ENCODE measurements at regions not wholly inside any gene's neighbourhood (a gene's known extent, or its start where the extent isn't known, plus 50 kb on each side); places are given as distances from the start of the nearest gene placed in this dataset.

- DNase-seq, result no peak
Observed at GRCh38 chr20:39106791-39107190, 144.6 kb downstream of the DHX35 start.

GRCh38 chr20:39105551-39105950, 143.4 kb downstream of the DHX35 start:
- no peak for DNase-seq

- DNase-seq, result no peak
Observed at GRCh38 chr20:39103732-39104131, 141.6 kb downstream of the DHX35 start.

DNA sequence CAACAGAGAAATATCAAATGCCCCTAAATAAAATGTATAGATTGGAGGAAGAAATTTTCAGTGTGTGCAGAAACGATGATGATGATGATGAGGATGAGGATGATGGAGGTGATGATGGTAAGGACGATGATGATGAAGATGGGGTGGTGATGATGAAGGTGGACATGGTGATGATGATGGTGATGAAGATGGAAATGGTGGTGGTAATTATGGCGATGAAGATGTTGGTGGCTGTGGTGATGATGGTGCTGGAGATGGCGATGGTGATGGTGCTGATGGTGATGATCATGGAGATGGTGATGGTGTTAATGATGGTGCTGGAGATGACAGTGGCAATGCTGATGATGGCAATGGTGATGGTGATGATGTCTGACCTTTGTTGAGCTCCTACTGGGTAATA, 141.2 kb downstream of the DHX35 start:
- DNase-seq, result no peak

DNA sequence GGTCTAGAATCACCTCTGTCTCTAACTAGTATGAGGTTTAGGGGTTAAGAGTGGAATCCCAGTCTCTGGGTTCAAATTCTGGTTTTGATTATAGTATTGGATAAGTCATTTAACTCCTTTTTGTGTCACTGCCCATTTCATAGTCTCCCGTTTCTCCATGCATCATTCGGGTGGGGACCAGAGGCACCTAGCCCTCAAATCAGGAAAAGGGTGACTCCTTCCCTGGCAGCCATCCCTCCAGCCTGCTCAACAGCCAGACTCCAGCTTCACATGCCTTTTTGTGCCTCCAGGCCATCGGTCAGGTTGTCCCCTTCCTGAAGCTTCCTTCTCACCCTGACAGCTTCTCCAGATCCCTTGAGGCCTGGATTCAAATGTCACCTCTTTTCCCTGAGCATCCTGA, 139.8 kb downstream of the DHX35 start:
- no peak for DNase-seq

DNA sequence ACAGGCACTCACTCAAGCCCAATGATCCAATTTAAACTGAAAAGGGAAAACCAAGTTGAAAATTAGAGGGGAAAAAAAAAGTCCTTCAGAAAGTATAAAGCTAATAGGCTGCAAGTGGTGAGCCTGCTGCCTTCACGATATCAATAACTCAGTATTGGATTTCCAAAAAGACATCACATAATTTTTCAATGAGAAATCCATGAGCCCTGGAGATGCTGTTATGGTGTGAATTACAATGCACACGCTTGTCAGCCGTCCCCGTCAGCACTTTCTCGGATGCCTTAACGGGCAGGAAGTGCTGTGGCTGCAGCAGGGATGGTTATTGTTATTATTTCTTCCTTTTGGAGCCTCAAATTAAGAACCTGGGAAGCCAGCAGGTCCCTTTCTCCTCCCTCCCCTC, 138.5 kb downstream of the DHX35 start:
- no peak for DNase-seq

DNA sequence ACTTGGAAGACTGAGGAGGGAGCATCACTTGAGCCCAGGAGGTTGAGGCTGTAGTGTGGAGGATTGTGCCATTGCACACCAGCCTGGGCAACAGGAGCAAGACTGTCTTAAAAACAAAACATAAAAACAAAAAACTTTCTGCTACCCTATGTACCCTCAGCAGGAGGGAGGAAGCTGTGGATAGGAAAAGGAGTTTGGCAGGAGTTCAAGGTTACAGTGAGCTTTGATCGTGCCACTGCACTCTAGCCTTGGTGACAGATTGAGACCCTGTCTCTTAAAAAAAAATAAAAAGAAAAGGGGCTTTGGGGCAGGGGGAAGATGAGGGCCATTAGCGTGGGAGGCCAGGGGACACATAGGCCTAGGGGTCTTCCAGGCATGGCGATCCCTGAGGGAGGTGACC, 135.7 kb downstream of the DHX35 start:
- DNase-seq, result no peak

GRCh38 chr20:39095870-39096269, 133.7 kb downstream of the DHX35 start:
- no peak for DNase-seq

DNA sequence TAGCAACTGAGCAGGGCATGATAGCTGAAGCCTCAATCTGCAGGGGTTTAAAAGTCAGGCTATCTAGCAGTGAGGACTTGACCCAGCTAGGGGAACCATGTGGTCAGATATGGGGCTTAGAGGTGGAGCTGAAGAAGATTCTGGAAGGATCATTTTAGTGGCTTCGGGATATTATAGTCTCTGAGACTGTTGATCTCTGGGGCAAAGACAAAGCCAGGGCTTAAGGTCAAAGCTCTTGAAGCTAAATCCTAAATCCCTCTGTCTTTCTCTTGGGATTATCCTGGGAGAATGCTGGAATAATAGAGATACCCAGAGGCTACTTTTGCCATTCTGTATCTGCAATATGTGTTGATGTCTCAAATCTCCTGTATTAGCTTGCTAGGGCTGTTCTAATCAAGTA, 132.2 kb downstream of the DHX35 start:
- no peak for DNase-seq

DNA sequence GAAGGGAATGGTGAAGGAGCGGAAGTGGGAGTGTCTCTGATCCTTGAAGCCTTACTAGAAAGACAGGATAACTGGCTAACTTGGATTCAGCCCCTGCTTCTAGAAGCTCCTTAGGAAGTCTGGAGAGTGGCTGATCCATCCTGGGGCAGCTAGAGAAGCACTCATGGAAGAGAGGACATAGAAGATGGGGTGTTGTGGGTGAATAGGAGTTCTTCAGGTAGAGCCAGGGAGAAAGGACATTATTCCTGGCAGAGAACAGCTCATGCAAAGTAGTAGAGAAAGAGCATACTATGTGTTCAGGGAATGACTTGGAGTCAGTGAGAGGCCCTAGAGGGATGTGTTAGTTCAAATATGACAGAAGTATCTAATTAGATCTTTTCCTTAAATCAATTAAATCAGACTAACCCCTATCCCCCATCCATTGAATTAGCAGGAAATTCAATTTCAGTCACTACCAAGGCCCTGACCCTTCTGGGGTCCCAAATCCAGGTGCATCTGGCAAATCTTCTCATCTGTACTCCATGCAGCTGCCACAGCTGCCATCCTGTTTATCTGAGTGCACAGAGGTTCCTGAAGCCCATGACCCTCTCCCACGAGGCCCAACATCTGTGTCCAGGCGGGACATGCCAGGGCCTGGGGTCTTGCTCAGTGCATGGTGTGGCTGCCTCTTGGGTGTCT, 130.7 kb downstream of the DHX35 start:
- DNase-seq, result no peak

GRCh38 chr20:39090906-39091305, 128.8 kb downstream of the DHX35 start:
- no peak for DNase-seq

DNA sequence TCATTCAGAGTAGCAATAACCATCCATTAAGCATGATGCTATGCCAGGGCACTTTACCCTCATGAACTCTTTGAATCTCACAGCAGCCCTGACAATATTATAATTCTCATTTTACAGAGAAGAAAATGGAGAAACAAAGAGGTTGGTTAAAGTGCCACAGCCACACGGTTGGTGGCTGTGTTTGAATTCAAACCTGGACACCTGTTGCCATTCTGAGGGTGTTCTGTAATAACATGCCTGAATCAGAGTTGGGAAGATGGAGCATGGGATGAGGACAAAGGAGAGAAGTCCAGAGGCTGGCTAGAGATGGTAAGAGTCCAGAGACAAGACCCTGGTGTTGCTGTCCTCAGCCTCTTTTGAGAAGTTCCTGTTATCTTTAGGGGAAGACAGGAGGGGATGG, 127.7 kb downstream of the DHX35 start:
- no peak for DNase-seq
